Left lung (tissue), 4 donors: ENCODE measurements at regions not wholly inside any gene's neighbourhood (a gene's known extent, or its start where the extent isn't known, plus 50 kb on each side); places are given as distances from the start of the nearest gene placed in this dataset.

Source experiments
- ATAC-seq: fragments of 200-7000 bp; cut with Tn5 transposase; one replicate; pipeline ENCODE4 v1.9.1; 2020; ENCODE audit warnings: moderate library complexity
- DNase-seq, 4 donors: peaks; one replicate each; pipeline ENCODE4 v3.0.0-alpha.2; 2013 to 2020
- H3K27ac ChIP-seq, 2 donors: fragments of 200-600 bp; sonication (generic) in 1 of 2; one replicate each; pipeline versions ENCODE4 v1.5.0 to v1.8.0; 2020 to 2021
- H3K27me3 ChIP-seq, 2 donors: fragments of 200-600 bp; sonication (generic) in 1 of 2; one replicate each; pipeline versions ENCODE4 v1.5.0 to v1.8.0; 2020 to 2021
- H3K36me3 ChIP-seq, 2 donors: fragments of 200-600 bp; sonication (generic) in 1 of 2; one replicate each; pipeline versions ENCODE4 v1.5.0 to v1.8.0; 2020 to 2021
- H3K4me1 ChIP-seq, 2 donors: fragments of 200-600 bp; one replicate each; pipeline ENCODE4 v1.8.0; 2021
- H3K4me3 ChIP-seq, 2 donors: fragments of 200-600 bp; sonication (generic) in 1 of 2; one replicate each; pipeline versions ENCODE4 v1.5.0 to v1.8.0; 2020 to 2021; ENCODE audit warnings: mild to moderate bottlenecking in 1 of 2
- H3K9me3 ChIP-seq, 2 donors: fragments of 200-600 bp; sonication (generic) in 1 of 2; one replicate each; pipeline versions ENCODE4 v1.5.0 to v1.8.0; 2020 to 2021
- intact Hi-C, 2 donors: fragments of 100-400 bp; cut with DNase I; formaldehyde crosslinking; loops; one replicate each; pipeline versions ENCODE4 v1.11.2 to v1.14.2; 2022
- TF ChIP-seq, protein P1 (sequence below), 2 donors: fragments of 200-600 bp; sonication (generic) in 1 of 2; IDR thresholded peaks; one replicate each; pipeline versions ENCODE4 v1.5.0 to v1.8.0; 2021; ENCODE audit warnings: antibody characterized with exemption in 2 of 2
- donor health status: DM: no; HTN: yes; CAD: no.
- donor health status: DM: no; HTN: no; CAD: no.

DNA sequence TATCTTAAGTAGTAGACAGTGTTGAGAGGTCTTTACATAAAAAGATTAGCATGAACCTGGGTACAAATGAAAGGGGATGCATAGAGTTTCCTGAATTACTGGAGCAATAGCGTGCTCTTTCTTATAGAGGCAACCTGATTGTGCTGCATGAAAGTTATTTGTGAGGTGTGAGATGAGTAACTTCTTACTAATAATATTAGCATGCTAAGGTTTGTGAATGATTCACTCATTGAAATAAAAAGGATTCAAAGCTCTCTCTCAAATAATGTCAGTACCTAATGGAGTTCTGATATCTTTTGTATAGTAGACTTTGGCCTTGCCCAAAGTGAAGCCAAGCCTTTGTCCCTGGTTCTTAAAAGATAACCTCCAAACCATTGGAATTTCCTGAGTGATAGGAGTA is 131.0 kb upstream of the CXXC4 start:
- TF ChIP-seq, protein P1, sequence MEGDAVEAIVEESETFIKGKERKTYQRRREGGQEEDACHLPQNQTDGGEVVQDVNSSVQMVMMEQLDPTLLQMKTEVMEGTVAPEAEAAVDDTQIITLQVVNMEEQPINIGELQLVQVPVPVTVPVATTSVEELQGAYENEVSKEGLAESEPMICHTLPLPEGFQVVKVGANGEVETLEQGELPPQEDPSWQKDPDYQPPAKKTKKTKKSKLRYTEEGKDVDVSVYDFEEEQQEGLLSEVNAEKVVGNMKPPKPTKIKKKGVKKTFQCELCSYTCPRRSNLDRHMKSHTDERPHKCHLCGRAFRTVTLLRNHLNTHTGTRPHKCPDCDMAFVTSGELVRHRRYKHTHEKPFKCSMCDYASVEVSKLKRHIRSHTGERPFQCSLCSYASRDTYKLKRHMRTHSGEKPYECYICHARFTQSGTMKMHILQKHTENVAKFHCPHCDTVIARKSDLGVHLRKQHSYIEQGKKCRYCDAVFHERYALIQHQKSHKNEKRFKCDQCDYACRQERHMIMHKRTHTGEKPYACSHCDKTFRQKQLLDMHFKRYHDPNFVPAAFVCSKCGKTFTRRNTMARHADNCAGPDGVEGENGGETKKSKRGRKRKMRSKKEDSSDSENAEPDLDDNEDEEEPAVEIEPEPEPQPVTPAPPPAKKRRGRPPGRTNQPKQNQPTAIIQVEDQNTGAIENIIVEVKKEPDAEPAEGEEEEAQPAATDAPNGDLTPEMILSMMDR (IDR thresholded peaks at IDR 0.05), result no peak
- Histone ChIP-seq H3K4me1 (no peaks in the 10 kb centered on the region), H3K36me3 (no peaks in the 10 kb centered on the region), H3K27me3 (no peaks in the 10 kb centered on the region), H3K27ac (no peak overlapping the region), H3K9me3 (no peaks in the 10 kb centered on the region), H3K4me3 (no peak overlapping the region)
- no peak for DNase-seq
- intact Hi-C loops, result no loop called here
- ATAC-seq, result no peak

DNA sequence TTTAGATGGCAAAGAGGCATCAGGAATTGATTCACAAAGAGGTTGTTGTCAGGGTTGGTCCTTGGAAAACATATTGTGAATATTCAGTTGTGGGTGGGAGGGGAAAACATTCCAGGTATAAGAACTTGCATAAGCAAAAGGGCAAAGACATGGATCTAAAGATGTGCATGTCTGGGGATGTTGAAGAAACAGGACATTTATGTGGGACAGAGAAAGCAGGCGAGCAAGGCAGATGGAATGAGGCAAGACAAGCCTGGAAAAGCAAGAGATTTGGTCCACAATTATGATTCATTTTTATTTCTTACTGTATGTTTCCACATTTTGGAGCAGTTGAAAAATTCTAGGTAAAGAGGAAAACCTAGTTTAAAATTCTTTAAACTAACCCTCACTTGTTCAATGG is 134.9 kb upstream of the CXXC4 start:
- TF ChIP-seq, protein P1 (IDR thresholded peaks at IDR 0.05), result no peak
- no peaks in the 10 kb centered on the region for H3K9me3 ChIP-seq
- intact Hi-C loops, result no loop called here
- H3K4me1 ChIP-seq, result no peaks in the 10 kb centered on the region
- no peak overlapping the region for H3K27ac ChIP-seq
- no peak overlapping the region for H3K4me3 ChIP-seq
- no peaks in the 10 kb centered on the region for H3K27me3 ChIP-seq
- DNase-seq, result no peak
- H3K36me3 ChIP-seq, result no peaks in the 10 kb centered on the region
- no peak for ATAC-seq

DNA sequence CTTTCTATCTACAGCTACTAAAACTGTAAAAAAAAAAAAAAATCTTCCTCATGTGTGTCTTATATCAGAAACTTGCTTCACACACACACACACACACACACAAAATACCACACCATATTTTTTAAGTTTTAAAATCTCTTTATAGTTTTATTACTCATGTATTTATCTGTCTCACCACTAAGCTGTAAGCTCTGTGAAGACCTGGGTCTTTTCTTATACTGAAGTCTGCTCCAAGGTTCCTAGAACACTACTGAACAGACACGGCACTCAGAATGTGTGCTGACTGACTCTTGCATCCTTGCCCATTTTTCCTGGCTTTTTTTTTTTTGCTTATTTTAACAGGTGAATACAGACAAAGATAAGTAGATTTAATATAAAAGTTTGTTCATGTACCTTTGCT is 135.6 kb upstream of the CXXC4 start:
- Histone ChIP-seq H3K27ac (no peak overlapping the region), H3K9me3 (no peaks in the 10 kb centered on the region), H3K36me3 (no peaks in the 10 kb centered on the region), H3K27me3 (no peaks in the 10 kb centered on the region), H3K4me3 (no peak overlapping the region), H3K4me1 (no peaks in the 10 kb centered on the region)
- DNase-seq (no peak), ATAC-seq (peak; percentile 41)
- intact Hi-C loops, result no loop called here
- TF ChIP-seq, protein P1 (IDR thresholded peaks at IDR 0.05), result no peak

DNA sequence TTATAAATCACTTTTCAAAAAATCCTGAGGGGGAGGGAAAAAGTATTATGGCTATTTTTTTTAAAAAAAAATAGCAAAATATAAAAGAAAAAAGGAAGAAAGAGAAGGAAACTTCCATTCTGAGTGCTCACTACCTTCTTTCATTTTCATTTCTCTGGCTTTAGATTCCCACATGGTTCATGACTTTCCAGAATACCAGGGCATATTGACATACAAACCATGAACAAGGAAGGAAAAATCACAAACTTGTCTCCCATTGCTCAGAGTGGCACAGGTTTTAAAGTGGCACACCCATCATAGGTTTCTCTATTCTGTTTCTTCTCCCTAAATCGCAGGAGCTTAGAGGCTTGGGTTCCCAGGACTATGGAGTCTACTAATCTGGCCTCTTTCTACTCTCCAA is 136.3 kb upstream of the CXXC4 start:
- H3K9me3 ChIP-seq, result no peaks in the 10 kb centered on the region
- no peak overlapping the region for H3K27ac ChIP-seq
- H3K27me3 ChIP-seq, result no peaks in the 10 kb centered on the region
- no peak overlapping the region for H3K4me3 ChIP-seq
- no peaks in the 10 kb centered on the region for H3K36me3 ChIP-seq
- DNase-seq (no peak), ATAC-seq (peak; percentile 26)
- H3K4me1 ChIP-seq, result no peaks in the 10 kb centered on the region
- TF ChIP-seq, protein P1 (IDR thresholded peaks at IDR 0.05), result no peak
- intact Hi-C loops, result no loop called here

DNA sequence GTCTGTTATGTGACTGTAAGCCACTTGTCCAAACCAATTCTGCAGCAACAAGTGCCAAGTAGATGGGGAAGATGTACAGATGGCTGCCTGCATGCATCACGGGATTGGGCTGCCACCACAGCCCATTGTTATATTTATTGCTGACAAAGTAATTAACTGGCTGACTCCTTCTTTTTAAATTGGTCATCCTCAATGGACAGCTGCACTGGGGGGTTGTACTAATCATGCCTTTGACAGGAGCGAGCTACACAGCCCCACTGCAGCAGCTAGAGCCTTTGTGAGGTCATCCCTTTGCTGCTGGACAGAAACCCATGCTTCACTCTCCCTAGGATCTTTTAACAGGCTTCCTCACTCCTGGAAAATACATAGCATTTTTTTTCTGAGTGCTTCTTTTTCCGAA is 146.7 kb upstream of the CXXC4 start:
- intact Hi-C loops, result no loop called here
- TF ChIP-seq, protein P1 (IDR thresholded peaks at IDR 0.05), result no peak
- Histone ChIP-seq H3K9me3 (no peaks in the 10 kb centered on the region), H3K36me3 (no peaks in the 10 kb centered on the region), H3K27me3 (no peaks in the 10 kb centered on the region), H3K27ac (no peak overlapping the region), H3K4me3 (no peak overlapping the region), H3K4me1 (no peaks in the 10 kb centered on the region)
- ATAC-seq (no peak), DNase-seq (no peak)
